ENCODE measurements at regions not wholly inside any gene's neighbourhood (a gene's known extent, or its start where the extent isn't known, plus 50 kb on each side); places are given as distances from the start of the nearest gene placed in this dataset.

DNA sequence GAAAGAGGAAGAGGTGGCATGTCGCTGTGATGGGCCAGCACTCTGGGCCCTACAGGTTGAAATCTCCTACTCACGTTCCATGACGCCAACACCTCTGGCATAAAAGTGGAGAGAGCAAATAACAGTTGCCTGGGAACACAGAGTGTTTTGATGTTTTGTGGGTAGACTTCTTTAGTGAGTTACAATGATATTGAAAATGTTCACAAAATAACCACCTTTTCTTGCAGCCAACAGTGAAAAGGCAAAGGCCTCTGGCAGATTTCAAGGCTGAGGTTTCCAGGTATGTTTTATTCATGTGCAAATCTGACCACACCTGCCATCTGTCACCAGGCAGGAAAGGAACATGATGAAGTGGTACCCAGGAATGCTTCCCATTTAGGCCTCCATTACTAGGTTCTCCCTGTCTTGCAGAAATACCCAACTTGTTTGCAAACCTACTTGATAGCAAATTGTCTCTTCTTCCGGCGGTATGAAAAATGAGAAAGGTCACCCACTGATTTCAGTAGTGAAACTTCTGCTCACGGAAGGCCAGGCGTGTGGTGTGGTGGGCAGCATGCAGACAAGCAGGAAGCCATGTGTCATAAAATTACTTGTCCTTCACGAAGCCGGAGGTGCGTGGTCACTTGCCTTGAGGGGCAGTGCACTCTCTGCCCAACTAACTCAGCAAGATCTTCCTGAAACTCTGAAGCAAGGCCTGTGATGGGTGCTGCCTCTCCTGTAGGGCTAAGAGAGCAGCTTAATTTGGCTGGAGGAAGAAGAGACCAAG is 299.1 kb upstream of the PRDM1 start:
- peak; percentile 77 for DNase-seq (ENCODE audit: low read depth)

DNA sequence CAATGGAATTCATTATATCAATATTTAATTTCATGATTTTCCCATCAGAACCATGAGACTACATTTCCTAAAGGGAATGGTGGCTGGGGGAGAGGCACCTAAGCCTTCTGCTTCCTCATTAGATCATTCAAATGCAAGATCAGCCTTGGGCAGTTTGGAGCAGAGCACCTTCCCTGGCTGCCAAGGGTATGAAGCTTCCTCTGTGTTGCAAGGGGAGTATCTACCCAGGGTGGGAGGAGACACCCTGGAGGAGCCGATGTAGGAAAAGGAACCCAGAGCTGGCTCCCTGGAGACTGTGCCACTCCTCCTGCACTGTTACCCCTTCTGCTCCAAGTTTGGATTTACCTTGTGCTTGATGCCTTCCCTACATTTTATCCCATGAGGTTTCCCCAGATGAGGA is 299.7 kb upstream of the PRDM1 start:
- no peak overlapping the region for H3K4me3 ChIP-seq (ENCODE audit: low read depth, low read length)
- TF ChIP-seq, protein P1, sequence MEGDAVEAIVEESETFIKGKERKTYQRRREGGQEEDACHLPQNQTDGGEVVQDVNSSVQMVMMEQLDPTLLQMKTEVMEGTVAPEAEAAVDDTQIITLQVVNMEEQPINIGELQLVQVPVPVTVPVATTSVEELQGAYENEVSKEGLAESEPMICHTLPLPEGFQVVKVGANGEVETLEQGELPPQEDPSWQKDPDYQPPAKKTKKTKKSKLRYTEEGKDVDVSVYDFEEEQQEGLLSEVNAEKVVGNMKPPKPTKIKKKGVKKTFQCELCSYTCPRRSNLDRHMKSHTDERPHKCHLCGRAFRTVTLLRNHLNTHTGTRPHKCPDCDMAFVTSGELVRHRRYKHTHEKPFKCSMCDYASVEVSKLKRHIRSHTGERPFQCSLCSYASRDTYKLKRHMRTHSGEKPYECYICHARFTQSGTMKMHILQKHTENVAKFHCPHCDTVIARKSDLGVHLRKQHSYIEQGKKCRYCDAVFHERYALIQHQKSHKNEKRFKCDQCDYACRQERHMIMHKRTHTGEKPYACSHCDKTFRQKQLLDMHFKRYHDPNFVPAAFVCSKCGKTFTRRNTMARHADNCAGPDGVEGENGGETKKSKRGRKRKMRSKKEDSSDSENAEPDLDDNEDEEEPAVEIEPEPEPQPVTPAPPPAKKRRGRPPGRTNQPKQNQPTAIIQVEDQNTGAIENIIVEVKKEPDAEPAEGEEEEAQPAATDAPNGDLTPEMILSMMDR (IDR thresholded peaks at IDR 0.05; ENCODE audit: low read depth, low read length, missing control alignments) = no peak
- DNase-seq (ENCODE audit: low read depth) = no peak

More for the DNA sequence above, 299.1 kb upstream of the PRDM1 start:
- no peak overlapping the region for H3K4me3 ChIP-seq (ENCODE audit: low read depth, low read length)
- TF ChIP-seq, protein P1 (IDR thresholded peaks at IDR 0.05; ENCODE audit: low read depth, low read length, missing control alignments) = no peak

DNA sequence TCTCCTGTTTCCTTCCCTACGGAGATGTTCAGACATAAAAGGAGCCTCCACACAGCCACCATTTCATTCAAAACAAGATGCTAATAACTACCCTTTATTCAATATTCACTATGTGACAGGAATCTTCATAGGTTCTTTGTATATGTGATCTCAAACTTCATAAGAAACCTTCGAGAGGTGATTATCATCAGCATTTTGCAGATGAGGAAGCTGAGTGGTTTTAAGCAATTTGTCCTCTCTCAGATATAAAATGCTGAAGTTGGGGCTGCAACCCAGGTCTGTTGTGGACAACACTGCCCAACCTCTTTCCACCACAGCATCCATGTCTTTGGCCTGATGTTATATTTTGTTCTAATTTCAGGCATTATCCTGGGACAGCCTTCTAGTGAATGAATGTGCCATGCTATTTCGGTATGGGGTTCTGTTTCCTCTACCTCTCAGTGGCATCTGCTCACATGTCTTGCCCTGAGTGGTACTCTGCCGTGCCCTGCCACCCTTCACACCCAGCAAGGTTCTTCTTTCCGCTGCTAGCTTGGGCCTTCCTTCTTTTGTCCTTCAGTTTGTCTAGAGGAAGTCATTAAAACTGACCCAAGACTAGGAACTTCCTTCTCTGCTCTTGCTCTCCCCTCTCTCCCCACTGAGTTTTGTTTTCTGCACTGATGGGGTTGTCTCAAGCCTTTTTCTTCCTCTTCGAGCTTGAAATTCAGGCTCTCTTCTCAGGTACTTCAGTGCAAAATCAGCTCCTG is 300.9 kb upstream of the PRDM1 start:
- H3K4me3 ChIP-seq (ENCODE audit: low read depth, low read length) = no peak overlapping the region
- TF ChIP-seq, protein P1 (IDR thresholded peaks at IDR 0.05; ENCODE audit: low read depth, low read length, missing control alignments) = no peak
- DNase-seq (ENCODE audit: low read depth) = no peak

DNA sequence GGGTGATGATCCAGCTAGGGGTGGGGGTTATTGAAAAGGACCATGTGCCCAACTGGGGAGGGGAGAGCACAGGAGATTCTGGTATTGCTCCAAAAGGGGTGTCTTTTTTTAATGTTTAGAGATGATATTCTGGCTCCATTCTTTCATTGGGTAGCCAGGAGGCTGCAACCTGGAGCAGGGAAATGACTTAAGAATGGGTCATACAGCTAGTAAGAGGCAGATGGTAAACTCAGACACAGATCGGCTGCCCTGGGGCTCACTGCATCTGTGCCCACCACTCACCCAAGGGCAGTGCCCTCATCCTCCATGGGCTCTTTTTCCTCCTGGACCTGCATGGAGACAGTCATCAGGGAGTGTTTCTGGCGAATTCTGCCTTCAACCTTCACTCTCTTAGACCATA is 302.0 kb upstream of the PRDM1 start:
- TF ChIP-seq, protein P1 (IDR thresholded peaks at IDR 0.05; ENCODE audit: low read depth, low read length, missing control alignments) = no peak
- no peak overlapping the region for H3K4me3 ChIP-seq (ENCODE audit: low read depth, low read length)
- no peak for DNase-seq (ENCODE audit: low read depth)

DNA sequence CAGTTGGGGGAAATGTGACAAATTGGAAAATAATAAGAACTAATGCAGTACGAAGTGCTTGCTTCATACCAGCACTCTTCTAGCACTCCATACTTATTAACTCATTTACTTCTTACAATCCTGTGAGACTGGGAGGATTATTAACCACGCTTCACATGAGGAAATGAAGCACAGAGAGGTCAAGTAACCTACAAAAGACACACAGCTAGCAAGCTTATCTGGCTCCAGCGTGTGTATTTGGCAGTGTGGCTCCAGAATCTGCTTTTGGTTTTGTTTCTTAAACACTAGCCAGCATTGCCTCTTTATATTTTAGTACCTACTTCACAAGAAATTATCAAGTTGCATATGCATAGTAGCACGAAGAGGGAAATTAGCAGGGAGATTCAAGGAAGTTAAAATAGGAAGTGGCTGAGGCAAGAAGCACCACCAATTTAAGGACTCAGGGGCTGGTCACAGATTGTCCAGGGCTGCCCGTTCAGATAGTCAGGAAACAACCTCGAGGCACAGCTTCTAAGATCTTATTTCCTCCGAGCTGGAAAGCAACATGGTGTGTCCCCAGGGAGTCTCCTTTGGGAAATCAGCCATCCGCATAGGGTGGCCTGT is 302.7 kb upstream of the PRDM1 start:
- H3K4me3 ChIP-seq (ENCODE audit: low read depth, low read length) = no peak overlapping the region

DNA sequence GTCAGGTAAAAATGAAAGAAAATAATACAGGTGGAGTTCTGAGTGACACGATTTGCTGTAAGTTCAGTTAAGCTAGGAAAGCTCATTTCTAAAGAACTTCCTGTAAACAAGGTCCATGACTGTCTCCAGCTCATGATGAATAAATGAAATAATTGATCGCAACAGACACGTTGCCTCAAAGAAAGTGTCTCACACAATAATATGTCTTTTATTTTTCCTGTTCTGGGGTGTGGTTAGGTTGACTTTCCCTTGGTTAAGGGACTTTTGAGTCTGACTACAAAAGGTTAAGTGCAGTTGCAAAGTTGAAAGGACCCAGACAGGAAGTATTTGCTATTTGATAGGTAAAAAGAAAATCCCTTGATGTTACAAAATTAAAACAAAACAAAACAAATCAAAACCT is 304.2 kb upstream of the PRDM1 start:
- TF ChIP-seq, protein P1 (IDR thresholded peaks at IDR 0.05; ENCODE audit: low read depth, low read length, missing control alignments) = no peak
- no peak for DNase-seq (ENCODE audit: low read depth)
- H3K4me3 ChIP-seq (ENCODE audit: low read depth, low read length) = no peak overlapping the region

More for the DNA sequence above, 302.7 kb upstream of the PRDM1 start:
- no peak for DNase-seq (ENCODE audit: low read depth)
- TF ChIP-seq, protein P1 (IDR thresholded peaks at IDR 0.05; ENCODE audit: low read depth, low read length, missing control alignments) = no peak

Data from GM12864 (cell line).